NCI-H128 (cell line): ENCODE measurements at regions not wholly inside any gene's neighbourhood (a gene's known extent, or its start where the extent isn't known, plus 50 kb on each side); places are given as distances from the start of the nearest gene placed in this dataset.

Experiments
- DNase-seq: peaks from one replicate; lab custom pipeline; 2025; ENCODE audit not compliant: unreplicated experiment; lab: John Stamatoyannopoulos, UW

GRCh38 chr1:113255720-113256347, 134.5 kb upstream of the MAGI3 start:
- no peak for DNase-seq

- no peak for DNase-seq
Measured at GRCh38 chr1:113256348-113256729, 134.0 kb upstream of the MAGI3 start.

GRCh38 chr1:113259988-113260387, 130.3 kb upstream of the MAGI3 start:
- DNase-seq = no peak

GRCh38 chr1:113265196-113265595, 125.1 kb upstream of the MAGI3 start:
- DNase-seq = no peak

- DNase-seq = no peak
Measured at GRCh38 chr1:113266788-113267187, 123.5 kb upstream of the MAGI3 start.

GRCh38 chr1:113269168-113269963, 120.9 kb upstream of the MAGI3 start:
- DNase-seq = no peak

GRCh38 chr1:113271039-113271438, 119.3 kb upstream of the MAGI3 start:
- DNase-seq = no peak

- no peak for DNase-seq
Measured at GRCh38 chr1:113275083-113275482, 115.2 kb upstream of the MAGI3 start.

- no peak for DNase-seq
Measured at GRCh38 chr1:113275691-113276090, 114.6 kb upstream of the MAGI3 start.

- DNase-seq = no peak
Measured at GRCh38 chr1:113276507-113276906, 113.8 kb upstream of the MAGI3 start.

GRCh38 chr1:113278371-113278770, 111.9 kb upstream of the MAGI3 start:
- no peak for DNase-seq

GRCh38 chr1:113278777-113279176, 111.5 kb upstream of the MAGI3 start:
- no peak for DNase-seq

- no peak for DNase-seq
Measured at GRCh38 chr1:113279776-113280391, 110.4 kb upstream of the MAGI3 start.

- no peak for DNase-seq
Measured at GRCh38 chr1:113280581-113280980, 109.7 kb upstream of the MAGI3 start.

GRCh38 chr1:113281550-113281949, 108.8 kb upstream of the MAGI3 start:
- DNase-seq = no peak

- no peak for DNase-seq
Measured at GRCh38 chr1:113282008-113282892, 108.1 kb upstream of the MAGI3 start.

- no peak for DNase-seq
Measured at GRCh38 chr1:113282893-113283285, 107.4 kb upstream of the MAGI3 start.

- DNase-seq = no peak
Measured at GRCh38 chr1:113283914-113284313, 106.4 kb upstream of the MAGI3 start.

GRCh38 chr1:113286156-113286555, 104.2 kb upstream of the MAGI3 start:
- no peak for DNase-seq

GRCh38 chr1:113291777-113292602, 98.3 kb upstream of the MAGI3 start:
- no peak for DNase-seq
